ENCODE measurements at regions not wholly inside any gene's neighbourhood (a gene's known extent, or its start where the extent isn't known, plus 50 kb on each side); places are given as distances from the start of the nearest gene placed in this dataset.

GRCh38 chr4:45946699-45947098, 177.2 kb downstream of the GABRG1 start:
- intact Hi-C loops (cut with micrococcal nuclease): no loop called here
- H3K9me1 ChIP-seq (replicated peaks; ENCODE audit: control insufficient read depth, extremely low read depth, insufficient read depth, low read length): no peaks in the 10 kb centered on the region
- POLR2A ChIA-PET: no interaction called here
- no peaks in the 10 kb centered on the region for H3K4me1 ChIP-seq (ENCODE audit: control insufficient read depth, extremely low read depth, insufficient read depth, low read length)
- TF ChIP-seq CTCF (IDR thresholded peaks at IDR 0.05; ENCODE audit: extremely low read depth in 1 of 2, insufficient read depth in 1 of 2, low read depth in 1 of 2, low read length in 2 of 2) (no peak), POLR2AphosphoS5 (IDR thresholded peaks at IDR 0.05; ENCODE audit: insufficient read depth, low read depth, low read length) (no peak), POLR2A (IDR thresholded peaks at IDR 0.05; ENCODE audit: low read depth, low read length) (no peak), FOS (IDR thresholded peaks at IDR 0.05; ENCODE audit: borderline replicate concordance, insufficient read depth, low read length) (no peak), EZH2 (IDR thresholded peaks at IDR 0.05; ENCODE audit: borderline replicate concordance, low read depth, low read length, severe bottlenecking) (no peak), GATA2 (IDR thresholded peaks at IDR 0.05; ENCODE audit: insufficient read depth, insufficient read length, low read depth, low read length) (no peak), MYC (IDR thresholded peaks at IDR 0.05; ENCODE audit: low read depth, low read length) (no peak), MAX (IDR thresholded peaks at IDR 0.05; ENCODE audit: insufficient read depth, insufficient read length) (no peak), JUN (IDR thresholded peaks at IDR 0.05; ENCODE audit: borderline replicate concordance, insufficient read depth, insufficient read length, low read depth) (no peak)
- DNase-seq (ENCODE audit: low read depth, low spot score): no peak
- no peak overlapping the region for H3K27ac ChIP-seq (ENCODE audit: insufficient read depth, low read depth, low read length)
- CTCF ChIA-PET: no interaction called here
- no peaks in the 10 kb centered on the region for H3K27me3 ChIP-seq (ENCODE audit: control insufficient read depth in 2 of 2, insufficient read depth in 2 of 2, low read length in 2 of 2)
- no peak overlapping the region for H2AFZ ChIP-seq (ENCODE audit: low read depth, low read length)
- H3K9me3 ChIP-seq (replicated peaks; ENCODE audit: control insufficient read depth, insufficient read depth, low read length): peaks cover 6% of the 10 kb centered on the region
- dilution Hi-C loops (cut with MboI; ENCODE audit: extremely low pct_ligation_motif_present, low sequenced_read_pairs): no loop called here
- no peaks in the 10 kb centered on the region for H3K36me3 ChIP-seq (ENCODE audit: control insufficient read depth in 2 of 2, extremely low read depth in 1 of 2, insufficient read depth in 2 of 2, low read length in 2 of 2)
- no peaks in the 10 kb centered on the region for H4K20me1 ChIP-seq (replicated peaks; ENCODE audit: control insufficient read depth, extremely low read depth, insufficient read depth, low read length)
- BruUV-seq (replicated peaks): no TSS peak
- no peak overlapping the region for H3K9ac ChIP-seq (replicated peaks; ENCODE audit: extremely low read depth, insufficient read depth, low read length)
- no peak for FAIRE-seq
- no peak overlapping the region for H3K4me2 ChIP-seq (ENCODE audit: insufficient read depth, low read length)
- H3K79me2 ChIP-seq (ENCODE audit: control insufficient read depth, insufficient read depth, low read length): no peaks in the 10 kb centered on the region
- no peak overlapping the region for H3K4me3 ChIP-seq (replicated peaks in 1 of 3; ENCODE audit: insufficient read depth in 1 of 3, low read depth in 1 of 3, low read length in 3 of 3)

Data from endothelial cell of umbilical vein (primary cell).